Adrenal gland (tissue), 9 donors: ENCODE measurements at regions not wholly inside any gene's neighbourhood (a gene's known extent, or its start where the extent isn't known, plus 50 kb on each side); places are given as distances from the start of the nearest gene placed in this dataset.
"Not testable (repeated sequence)": the region's sequence is repeated elsewhere in the genome, so short reads cannot be mapped to it uniquely, and the experiment has no call there.

Experiments used
- DNase-seq, 7 donors: peaks; one replicate each; pipeline ENCODE4 v3.0.0-alpha.2; 2019 to 2020
- H3K27ac ChIP-seq, 5 donors: fragments of 200-600 bp; sonication (generic) in 4 of 5; 1 replicate in 3 of 5; 2 replicates in 2 of 5; pipeline versions ENCODE4 v1.5.1 to v1.8.0; 2016 to 2020; ENCODE audit warnings: mild to moderate bottlenecking in 1 of 5
- H3K27me3 ChIP-seq: fragments of 200-600 bp; 2 replicates; pipeline ENCODE4 v1.8.0; 2021
- H3K36me3 ChIP-seq, 2 donors: fragments of 200-600 bp; replicated peaks in 1 of 2; 1 replicate in 1 of 2; 2 replicates in 1 of 2; pipeline versions ENCODE4 v1.5.1 to v1.8.0; 2018 to 2022
- H3K4me1 ChIP-seq, 2 donors: fragments of 200-600 bp; replicated peaks in 1 of 2; 1 replicate in 1 of 2; 2 replicates in 1 of 2; pipeline versions ENCODE4 v1.5.1 to v1.8.0; 2018 to 2021
- H3K4me3 ChIP-seq, 4 donors: fragments of 200-600 bp; sonication (generic) in 3 of 4; one replicate each; pipeline ENCODE4 v1.5.1; 2016 to 2018
- H3K9me3 ChIP-seq, 3 donors: fragments of 200-600 bp; sonication (generic) in 1 of 3; replicated peaks in 1 of 3; 1 replicate in 2 of 3; 2 replicates in 1 of 3; pipeline versions ENCODE4 v1.5.1 to v1.8.0; 2016 to 2021
- CTCF ChIP-seq, 6 experiments: fragments of 450-650 bp in 4 of 6; fragments of 200-600 bp in 2 of 6; sonication (generic) in 1 of 6; IDR thresholded peaks; 1 replicate in 5 of 6; 2 replicates in 1 of 6; pipeline versions ENCODE4 v1.5.1 to v1.8.0; 2016 to 2021; ENCODE audit warnings: antibody characterized with exemption in 6 of 6, mild to moderate bottlenecking in 2 of 6, moderate library complexity in 1 of 6
- POLR2A ChIP-seq, 2 donors: fragments of 450-650 bp; IDR thresholded peaks; one replicate each; pipeline ENCODE4 v1.6.1; 2017; ENCODE audit warnings: antibody characterized with exemption in 2 of 2, mild to moderate bottlenecking in 2 of 2, moderate library complexity in 1 of 2
- WGBS, 4 donors: extraction: QIAGEN DNeasy Blood & Tissue Kit in 2 of 4; methylation state at CpG; one replicate each; pipeline versions ENCODE4 v1.1.5 to v1.1.7; 2013 to 2017; 5-methylcytosine and 5-hydroxymethylcytosine counted together
- intact Hi-C, 2 donors: fragments of 100-400 bp; cut with DNase I; formaldehyde crosslinking; loops; one replicate each; pipeline versions ENCODE4 v1.14.1 to v1.15.0; 2022 to 2023
- donor health status: healthy with polysubstance abuse.
- donor health status: Bipolar disorder and iron deficiency.
- donor health status: DM: yes; HTN: yes; CAD: no.
- donor health status: DM: no; HTN: no; CAD: no.
- donor health status: DM: no; HTN: no; CAD: no.

- WGBS, 4 donors: 71 to 83% (median 76%) methylated on average over 2 of the region's 2 CpGs
Observed at GRCh38 chr11:109519253-109519652, 97.3 kb downstream of the C11orf87 start.

GRCh38 chr11:109521571-109522086 is 99.6 kb downstream of the C11orf87 start:
- no peak overlapping the region for H3K4me3 ChIP-seq
- no peaks in the 10 kb centered on the region for H3K36me3 ChIP-seq
- 92 to 95% (median 94%) methylated on average over 1 of the region's 1 CpG for WGBS, 4 donors
- H3K27ac ChIP-seq: no peak overlapping the region
- no peak for TF ChIP-seq POLR2A (IDR thresholded peaks at IDR 0.05)
- no peak for TF ChIP-seq CTCF (IDR thresholded peaks at IDR 0.05)
- H3K27me3 ChIP-seq: no peaks in the 10 kb centered on the region
- no peaks in the 10 kb centered on the region for H3K4me1 ChIP-seq
- DNase-seq: no peak
- no peaks in the 10 kb centered on the region for H3K9me3 ChIP-seq
- intact Hi-C loops: no loop called here

More at GRCh38 chr11:109519253-109519652, 97.3 kb downstream of the C11orf87 start:
- Histone ChIP-seq H3K4me1 (no peaks in the 10 kb centered on the region), H3K27me3 (no peaks in the 10 kb centered on the region), H3K36me3 (no peaks in the 10 kb centered on the region), H3K27ac (no peak overlapping the region), H3K4me3 (no peak overlapping the region), H3K9me3 (no peaks in the 10 kb centered on the region)
- TF ChIP-seq CTCF (IDR thresholded peaks at IDR 0.05): no peak
- no peak for TF ChIP-seq POLR2A (IDR thresholded peaks at IDR 0.05)
- intact Hi-C loops: no loop called here
- no peak for DNase-seq

- no peak for DNase-seq
- H3K9me3 ChIP-seq: no peaks in the 10 kb centered on the region
- no peaks in the 10 kb centered on the region for H3K27me3 ChIP-seq
- intact Hi-C loops: no loop called here
- no peak overlapping the region for H3K4me3 ChIP-seq
- 87 to 92% (median 89%) methylated on average over 2 of the region's 2 CpGs for WGBS, 4 donors
- no peak overlapping the region for H3K27ac ChIP-seq
- no peaks in the 10 kb centered on the region for H3K4me1 ChIP-seq
- TF ChIP-seq POLR2A (IDR thresholded peaks at IDR 0.05) (no peak), CTCF (IDR thresholded peaks at IDR 0.05) (no peak)
- H3K36me3 ChIP-seq: no peaks in the 10 kb centered on the region
Observed at GRCh38 chr11:109522116-109522755, 100.2 kb downstream of the C11orf87 start.

GRCh38 chr11:109525636-109526035 is 103.6 kb downstream of the C11orf87 start:
- DNase-seq, intact Hi-C loops, H3K27me3 ChIP-seq, H3K36me3 ChIP-seq, H3K27ac ChIP-seq, H3K4me3 ChIP-seq, H3K9me3 ChIP-seq, H3K4me1 ChIP-seq: not testable (repeated sequence)
- WGBS, 4 donors: 89 to 98% (median 93%) methylated on average over 7 of the region's 7 CpGs

GRCh38 chr11:109526061-109526460 is 104.1 kb downstream of the C11orf87 start:
- Histone ChIP-seq H3K27me3 (no peaks in the 10 kb centered on the region), H3K4me1 (no peaks in the 10 kb centered on the region), H3K4me3 (no peak overlapping the region), H3K36me3 (no peaks in the 10 kb centered on the region), H3K27ac (no peak overlapping the region), H3K9me3 (no peaks in the 10 kb centered on the region)
- intact Hi-C loops: no loop called here
- no peak for TF ChIP-seq CTCF (IDR thresholded peaks at IDR 0.05)
- TF ChIP-seq POLR2A (IDR thresholded peaks at IDR 0.05): no peak
- DNase-seq: no peak
- 89 to 91% (median 90%) methylated on average over 5 of the region's 5 CpGs for WGBS, 4 donors
